NCI-H1048 (cell line): ENCODE measurements at regions not wholly inside any gene's neighbourhood (a gene's known extent, or its start where the extent isn't known, plus 50 kb on each side); places are given as distances from the start of the nearest gene placed in this dataset.
"Not testable (repeated sequence)": the region's sequence is repeated elsewhere in the genome, so short reads cannot be mapped to it uniquely, and the experiment has no call there.

Experiments
- DNase-seq: peaks from one replicate; lab custom pipeline; 2025; lab: John Stamatoyannopoulos, UW

DNA sequence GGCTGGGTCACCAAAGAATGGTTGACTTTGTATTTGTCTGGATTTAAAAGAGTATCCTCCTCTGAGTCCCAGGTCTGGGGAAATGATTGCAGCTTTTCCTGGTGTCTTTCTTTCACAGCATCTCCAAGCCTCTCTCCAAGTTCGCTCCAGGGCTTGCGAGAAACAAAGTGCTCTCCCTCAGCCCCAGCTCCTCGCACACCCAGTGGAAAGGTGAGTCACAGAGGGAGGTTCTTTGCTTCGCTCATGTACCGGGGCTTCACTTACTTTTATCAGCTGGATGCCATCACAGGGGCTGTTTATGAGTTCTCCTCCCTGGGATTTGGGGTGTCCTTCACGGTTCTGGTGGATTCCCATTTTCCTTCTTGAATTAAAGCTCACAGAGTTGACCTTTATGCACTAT, 252.2 kb upstream of the PLPP4 start:
- no peak for DNase-seq

DNA sequence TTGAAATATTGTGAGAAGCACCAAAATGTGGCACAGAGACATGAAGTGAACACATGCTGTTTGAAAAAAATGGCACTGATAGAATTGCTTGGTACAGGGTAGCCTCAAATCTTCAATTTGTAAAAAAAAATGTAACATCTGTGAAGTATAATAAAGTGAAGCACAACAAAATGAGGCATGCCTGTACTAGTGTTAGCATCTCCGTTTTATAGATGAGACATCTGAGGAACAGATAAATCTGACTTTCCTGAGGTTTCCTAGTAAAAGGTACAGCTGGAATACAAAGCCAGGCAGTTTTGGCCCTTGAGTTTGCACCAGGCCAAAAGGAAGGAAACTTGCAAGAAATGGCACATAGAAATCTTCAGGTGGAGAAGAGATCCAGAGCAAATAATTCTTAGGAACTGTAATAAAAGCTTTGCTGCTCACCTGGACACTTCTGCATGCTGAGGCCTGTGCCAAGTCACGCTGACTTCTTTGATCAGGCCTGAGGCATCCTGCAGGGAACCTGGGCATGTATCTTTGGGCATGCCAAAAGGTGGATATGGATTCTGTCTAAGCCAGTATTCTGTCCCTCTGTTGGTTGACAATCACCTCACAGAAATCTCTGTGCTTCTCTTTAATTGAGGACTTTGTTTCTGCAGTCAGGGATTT, 251.5 kb upstream of the PLPP4 start:
- DNase-seq = no peak

DNA sequence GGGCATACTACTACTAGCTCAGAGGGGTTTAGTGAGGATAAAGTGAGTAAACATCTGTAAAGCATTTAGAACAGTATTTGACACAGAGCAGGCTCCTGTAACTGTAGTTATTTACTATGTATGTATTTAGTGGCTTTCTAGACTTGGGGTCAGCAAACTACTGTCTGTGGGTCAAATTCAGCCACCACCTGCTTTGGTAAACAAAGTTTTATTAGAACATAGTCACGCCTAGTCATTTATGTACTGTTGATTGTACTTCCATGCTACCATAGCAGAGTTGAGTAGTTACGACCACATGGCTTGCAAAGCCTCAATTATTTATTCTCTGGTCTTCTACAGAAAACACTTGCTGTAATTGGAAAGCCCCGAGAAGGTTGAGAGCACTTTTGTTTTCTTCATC, 248.5 kb upstream of the PLPP4 start:
- no peak for DNase-seq

DNA sequence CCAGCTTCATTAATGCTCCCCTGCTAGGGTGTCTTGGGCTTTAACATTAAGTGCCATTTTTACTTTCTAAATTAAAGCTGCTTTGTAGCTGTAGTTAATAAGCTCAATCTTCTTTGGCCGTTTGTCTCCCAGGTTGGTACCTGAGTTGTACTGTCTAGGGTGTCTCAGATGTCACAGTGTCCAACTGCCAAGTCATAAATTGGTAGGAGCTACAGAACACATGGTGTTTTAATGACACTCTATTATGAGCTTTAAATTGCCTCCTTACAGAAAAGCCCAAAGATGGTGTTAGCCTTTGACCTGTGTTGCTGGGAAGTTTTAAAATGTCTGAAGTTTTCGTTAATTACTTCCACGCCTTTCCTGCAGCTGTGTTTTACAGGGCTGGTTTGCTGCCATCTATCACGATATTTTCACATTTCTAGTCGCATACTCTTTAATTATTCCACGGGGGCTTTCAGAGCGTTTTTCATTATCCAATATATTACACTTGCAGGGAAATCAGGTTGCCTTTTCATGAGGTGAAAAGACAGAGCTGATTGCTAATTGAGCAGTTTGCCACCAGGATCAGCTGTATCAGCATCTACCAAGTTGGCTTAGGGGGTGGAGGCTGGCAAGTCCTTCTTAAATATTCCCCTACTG, 247.8 kb upstream of the PLPP4 start:
- no peak for DNase-seq

DNA sequence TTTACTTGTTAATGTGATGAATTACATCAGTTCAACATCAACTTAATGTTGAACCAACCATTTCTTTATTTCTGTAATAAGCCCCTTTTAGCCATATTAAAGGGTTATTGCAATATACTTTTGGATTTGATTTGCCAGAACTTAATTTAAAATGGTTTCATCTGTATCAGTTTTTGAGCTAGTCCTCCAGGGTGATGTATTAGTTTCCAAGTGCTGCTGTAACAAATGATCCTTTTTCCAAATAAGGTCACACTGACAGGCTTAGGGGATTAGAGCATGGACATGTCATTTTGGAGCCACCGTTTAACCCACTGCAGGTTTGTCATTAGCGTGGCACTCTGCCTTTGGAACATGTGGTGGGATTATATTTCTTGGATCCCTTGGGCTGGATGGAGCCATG, 244.8 kb upstream of the PLPP4 start:
- no peak for DNase-seq

DNA sequence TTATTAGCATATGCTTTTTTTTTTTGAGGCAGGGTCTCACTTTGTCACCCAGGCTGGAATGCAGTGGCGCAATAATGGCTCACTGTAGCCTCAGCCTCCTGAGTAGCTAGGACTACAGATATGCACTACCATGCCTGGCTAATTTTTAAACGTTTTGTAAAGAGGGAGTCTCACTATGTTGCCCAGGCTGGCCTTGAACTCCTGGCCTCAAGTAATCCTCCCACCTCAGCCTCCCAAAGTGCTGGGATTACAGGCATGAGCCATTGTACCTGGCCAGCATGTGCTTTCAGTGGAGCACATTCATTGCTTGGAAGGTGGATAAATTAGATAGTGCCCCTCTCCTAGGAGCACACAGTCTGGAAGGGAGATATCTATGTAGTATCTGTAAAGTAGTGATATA, 243.7 kb upstream of the PLPP4 start:
- DNase-seq = not testable (repeated sequence)

DNA sequence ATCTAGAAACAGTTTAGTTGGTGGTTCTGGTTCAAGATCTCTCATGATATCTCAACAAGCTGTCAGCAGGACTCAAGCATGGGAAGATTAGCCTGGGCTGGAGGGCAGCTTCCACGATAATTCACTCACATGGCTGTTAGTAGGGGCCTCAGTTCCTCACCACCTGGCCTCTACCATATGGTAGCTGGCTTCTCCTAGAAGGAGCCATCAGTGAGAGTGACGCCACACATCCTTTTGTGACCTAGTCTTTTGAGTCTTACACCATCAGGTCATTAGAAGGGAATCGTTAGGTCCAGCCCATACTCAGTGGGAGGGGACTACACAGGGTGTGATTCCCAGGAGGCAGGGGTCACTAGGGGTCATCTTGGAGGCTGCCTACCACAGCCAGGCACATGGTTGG, 239.3 kb upstream of the PLPP4 start:
- no peak for DNase-seq

DNA sequence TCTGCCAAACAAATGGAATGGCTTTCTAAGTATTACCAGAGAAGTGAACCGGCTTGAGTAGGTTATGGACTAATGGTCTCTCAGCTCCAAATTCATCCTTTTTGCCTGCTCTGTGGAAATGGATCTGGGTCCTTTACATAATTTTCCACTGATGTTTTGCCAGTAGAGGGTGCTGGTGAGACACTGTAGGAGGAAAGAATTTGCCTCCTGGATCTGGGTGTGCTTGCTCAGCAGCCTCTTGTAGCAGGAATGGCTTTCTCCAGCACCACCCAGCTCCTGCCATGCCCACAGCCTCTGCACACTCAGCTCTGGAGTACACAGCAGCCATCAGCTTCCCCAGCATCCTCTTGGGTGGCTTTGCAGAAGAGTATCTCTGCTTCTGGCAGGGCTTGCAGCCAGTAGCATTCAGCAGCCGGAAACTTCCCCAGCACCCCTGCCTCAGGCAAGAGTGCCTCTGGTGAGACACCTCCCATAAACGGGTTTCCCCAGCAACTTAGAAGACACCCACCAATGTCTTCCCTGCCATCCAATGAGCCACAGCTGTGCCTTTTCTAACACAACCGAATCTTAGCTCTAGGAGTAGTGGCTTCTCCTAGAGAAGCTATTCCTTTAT, 235.0 kb upstream of the PLPP4 start:
- DNase-seq = no peak

DNA sequence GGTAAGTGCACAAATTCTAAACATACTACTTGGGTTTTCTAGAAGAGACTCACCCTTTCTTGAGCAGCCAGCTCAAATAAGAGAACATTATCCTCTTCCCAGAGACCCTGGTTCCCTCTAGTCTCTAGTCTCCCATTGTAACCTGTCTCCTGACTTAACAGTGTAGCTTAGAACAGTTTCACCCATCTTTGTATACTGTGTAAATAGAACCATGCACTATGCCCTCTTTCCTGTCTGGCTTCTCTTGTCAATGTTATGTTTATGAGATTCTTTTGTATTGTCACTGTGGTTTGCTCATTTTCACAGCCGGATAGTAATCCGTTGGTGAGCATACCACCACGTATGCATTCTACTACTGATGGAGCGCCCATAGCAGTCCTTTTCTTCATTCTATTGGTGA, 227.4 kb upstream of the PLPP4 start:
- DNase-seq = no peak

DNA sequence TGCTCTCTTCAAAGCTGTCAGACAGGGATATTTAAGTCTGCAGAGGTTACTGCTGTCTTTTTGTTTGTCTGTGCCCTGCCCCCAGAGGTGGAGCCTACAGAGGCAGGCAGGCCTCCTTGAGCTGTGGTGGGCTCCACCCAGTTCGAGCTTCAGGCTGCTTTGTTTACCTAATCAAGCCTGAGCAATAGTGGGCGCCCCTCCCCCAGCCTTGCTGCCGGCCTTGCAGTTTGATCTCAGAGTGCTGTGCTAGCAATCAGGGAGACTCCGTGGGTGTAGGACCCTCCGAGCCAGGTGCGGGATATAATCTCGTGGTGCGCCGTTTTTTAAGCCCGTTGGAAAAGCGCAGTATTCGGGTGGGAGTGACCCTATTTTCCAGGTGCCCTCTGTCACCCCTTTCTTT, 217.3 kb upstream of the PLPP4 start:
- DNase-seq = not testable (repeated sequence)

DNA sequence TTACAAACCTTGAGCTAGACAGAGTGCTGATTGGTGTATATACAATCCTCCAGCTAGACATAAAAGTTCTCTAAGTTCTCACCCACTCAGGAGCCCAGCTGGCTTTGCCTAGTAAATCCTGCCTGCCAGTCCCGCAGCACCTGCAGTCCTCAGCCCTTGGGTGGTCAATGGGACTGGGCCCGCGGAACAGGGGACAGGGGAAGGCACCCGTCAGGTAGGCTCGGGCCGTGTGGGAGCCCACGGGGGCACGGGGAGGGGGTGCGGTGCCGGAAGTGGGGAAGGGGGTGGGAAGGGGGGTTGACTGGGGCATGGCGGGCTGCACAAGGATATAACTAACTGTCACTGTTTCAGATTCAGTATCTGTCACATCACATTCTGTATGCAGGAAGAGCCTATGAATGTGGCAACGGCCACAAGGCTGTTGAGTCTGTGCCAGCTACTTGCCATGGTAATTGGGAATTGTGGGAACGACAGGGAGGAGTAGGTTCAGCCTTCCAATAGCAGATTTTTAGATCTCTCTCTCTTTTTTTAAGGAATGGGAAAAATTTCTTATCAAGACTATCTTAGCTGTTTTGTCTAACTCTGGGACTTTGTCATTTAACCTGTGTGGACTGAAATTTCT, 205.1 kb upstream of the PLPP4 start:
- DNase-seq = no peak

DNA sequence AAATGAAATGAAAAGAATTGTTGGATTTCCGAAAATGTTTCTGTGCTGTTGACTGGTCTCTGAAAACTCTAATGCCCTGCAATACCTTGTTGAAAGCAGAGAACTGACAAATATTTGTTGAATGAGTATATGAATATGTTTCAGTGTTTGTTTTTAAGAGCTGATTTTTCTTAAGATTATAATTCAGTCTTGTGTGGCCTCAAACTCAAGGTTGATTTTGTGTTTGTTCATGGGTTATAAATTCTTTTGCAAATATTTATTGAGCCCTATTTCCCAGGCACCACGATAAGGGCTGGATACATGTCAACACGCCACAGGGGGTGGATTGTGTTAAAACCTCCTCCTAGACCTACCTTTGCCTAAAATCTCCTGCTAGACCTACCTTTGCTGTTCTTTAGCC, 203.9 kb upstream of the PLPP4 start:
- no peak for DNase-seq

DNA sequence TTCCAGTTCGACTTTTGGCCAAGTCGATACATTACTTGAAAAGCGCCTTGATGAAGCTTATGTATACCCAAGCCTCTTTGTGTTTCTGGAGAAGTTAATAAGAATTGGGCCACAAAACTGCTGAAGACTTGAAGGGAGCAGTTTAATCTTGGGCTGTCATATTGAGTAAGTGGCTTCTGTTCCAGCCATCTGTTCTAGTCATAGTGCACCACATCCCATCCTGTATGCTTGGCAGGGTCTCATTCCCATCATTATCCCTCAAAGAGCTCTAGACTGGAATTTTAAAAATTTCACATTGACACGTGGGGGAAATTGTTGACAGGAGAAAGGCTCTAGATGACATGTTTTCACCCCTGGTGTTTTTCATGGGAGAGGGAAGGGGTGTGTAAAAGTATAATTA, 196.6 kb upstream of the PLPP4 start:
- DNase-seq = no peak

DNA sequence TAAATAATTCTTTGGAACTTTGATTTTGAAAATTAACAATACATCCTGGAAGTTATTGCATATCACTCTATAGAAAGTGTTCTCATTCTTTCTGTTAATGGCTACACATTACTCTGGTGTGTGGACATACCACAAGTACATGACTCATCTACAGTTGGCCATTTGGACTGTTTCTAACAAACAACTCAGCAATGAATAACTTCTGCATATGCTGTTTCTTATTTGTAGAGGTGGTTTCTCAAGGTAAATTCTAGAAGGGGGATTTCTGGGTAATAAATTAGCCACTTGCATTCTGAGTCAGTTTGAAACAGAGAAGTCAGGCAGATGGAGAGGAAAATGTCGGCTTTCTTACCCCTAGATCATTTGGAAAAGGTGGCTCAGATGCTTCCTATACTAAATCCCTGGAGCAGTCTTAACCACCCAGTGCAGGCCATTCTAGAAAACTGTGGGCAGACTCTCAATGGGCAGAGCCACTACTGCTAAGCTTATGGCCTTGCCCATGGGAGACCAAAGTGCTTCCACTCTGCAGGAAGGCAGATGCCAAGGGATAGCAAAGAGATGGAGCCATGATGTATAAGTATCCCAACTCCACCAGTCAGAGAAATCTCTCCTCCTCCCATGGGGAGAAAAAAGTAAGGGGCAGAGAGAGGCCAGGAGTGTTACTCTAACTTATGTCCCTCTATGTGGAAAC, 194.0 kb upstream of the PLPP4 start:
- no peak for DNase-seq

DNA sequence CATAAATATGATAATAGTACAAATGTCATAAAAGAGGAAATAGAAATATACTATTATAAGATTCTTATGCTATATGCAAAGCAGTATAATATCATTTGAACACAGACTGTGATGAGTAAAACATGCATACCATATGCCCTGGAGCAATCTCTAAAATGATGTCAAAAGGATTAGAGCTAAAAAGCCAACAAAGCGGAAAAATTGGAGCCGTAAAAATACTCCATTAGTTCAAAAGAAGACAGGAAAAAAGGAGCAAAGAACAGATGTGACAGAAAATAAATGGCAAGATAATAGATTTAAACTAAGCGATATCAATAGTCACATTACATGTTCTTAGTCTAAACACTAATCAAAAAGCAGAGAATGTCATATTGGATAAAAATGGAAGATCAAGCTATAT, 191.0 kb upstream of the PLPP4 start:
- no peak for DNase-seq

DNA sequence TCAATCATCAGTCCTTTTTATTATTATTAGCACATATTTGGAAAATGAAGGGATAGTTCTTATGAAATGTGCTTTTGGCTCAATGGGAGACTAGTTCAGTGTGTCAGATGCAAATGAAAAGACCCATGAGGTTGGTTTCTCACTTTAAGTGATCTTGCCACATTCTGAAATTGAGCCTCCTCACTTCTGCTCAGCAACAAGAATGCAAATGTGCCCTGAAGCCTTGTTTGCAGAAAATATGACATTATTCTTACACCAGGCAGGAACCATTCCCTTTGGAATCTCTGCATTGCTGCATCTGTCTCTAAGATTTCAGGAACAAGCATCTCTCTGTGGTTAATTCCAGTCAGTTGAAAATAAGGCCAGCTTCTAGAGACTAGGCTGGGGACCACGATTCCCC, 186.1 kb upstream of the PLPP4 start:
- no peak for DNase-seq

DNA sequence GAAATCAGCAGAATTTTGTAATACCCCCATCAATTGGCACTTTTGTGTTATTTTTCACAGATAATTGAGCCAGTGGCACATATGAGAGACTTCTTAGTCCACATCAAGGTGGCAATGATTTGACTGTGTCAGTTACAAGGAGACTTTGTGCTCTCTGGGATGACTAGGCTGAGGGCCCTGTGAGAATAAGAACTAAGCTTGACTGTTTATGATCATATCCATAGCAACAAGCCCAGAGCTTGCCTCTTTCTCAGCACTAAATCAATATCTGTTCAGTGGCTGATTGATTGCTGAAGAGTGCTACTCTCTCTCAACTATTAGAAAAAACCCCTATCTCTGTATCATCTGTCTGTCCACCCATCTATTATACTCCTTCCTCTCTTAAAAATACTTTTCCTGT, 185.3 kb upstream of the PLPP4 start:
- no peak for DNase-seq

DNA sequence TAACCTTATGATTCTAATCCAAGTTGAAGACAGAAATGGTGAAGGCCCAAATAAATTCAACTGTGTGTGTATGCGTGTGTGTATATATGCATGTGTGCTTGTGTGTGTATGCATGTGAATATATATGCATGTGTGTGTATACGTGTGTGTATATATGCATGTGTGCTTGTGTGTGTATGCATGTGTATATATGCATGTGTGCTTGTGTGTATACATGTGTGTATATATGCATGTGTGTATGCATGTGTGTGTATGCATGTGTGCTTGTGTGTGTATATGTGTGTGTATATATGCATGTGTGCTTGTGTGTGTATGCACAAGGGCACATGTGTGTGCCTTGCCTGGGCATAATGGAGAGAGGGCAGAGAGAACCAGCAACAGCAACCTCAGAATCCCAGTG, 184.7 kb upstream of the PLPP4 start:
- DNase-seq = no peak

DNA sequence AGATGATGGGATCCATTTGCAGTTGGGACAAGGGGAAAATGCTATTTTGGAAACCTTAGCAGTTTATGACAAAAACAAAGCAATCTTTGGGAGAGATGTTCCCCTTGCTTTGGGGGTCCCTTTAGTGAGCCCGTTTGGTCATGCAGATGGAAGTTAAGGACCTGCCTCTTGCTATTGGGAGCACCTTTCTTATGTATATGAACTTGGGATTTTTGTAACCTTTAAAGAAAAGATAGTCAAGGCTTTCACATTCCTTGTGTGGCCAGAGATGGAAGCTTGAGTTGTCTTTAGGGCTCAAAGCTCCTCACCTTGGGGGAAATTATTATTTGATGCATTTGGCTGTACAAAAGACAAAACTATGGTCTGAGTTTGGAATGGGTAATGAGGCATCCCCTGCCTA, 179.0 kb upstream of the PLPP4 start:
- no peak for DNase-seq

DNA sequence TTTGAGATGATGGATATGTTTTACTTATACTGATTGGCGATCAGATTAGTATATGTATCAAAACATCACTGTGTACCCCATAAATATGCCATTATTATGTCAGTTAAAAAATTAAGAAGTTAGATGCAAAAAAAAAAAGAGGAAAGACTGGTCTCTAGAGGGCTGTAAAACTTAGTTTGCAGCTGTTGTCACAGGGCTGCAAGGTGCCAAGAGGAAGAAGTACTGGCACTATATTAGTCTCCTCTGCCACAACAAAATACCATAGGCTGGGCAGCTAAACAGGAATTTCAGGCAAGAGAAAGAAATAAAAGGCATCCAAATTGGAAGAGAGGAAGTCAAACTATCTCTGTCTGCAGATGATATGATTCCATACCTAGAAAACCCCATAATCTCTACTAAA, 177.8 kb upstream of the PLPP4 start:
- no peak for DNase-seq

DNA sequence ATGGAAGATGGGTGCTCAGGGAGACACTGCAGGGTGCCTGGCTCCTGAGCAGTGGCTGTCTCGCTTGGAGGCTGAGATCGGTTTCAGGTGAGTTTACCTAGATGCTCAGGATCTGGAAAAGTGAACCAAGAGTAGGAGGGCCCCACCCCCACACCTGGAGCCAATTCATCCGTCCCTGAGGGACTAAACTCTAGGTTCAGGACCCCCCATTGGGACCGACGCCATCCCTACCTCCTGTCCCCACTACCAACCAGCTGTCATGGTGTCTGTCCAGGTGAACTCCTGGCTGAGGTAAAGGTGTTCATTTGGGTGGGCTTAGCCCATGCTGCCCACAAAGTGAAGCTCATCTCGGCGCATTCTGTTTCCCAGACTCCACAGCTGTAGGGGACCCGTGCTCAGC, 174.6 kb upstream of the PLPP4 start:
- no peak for DNase-seq

DNA sequence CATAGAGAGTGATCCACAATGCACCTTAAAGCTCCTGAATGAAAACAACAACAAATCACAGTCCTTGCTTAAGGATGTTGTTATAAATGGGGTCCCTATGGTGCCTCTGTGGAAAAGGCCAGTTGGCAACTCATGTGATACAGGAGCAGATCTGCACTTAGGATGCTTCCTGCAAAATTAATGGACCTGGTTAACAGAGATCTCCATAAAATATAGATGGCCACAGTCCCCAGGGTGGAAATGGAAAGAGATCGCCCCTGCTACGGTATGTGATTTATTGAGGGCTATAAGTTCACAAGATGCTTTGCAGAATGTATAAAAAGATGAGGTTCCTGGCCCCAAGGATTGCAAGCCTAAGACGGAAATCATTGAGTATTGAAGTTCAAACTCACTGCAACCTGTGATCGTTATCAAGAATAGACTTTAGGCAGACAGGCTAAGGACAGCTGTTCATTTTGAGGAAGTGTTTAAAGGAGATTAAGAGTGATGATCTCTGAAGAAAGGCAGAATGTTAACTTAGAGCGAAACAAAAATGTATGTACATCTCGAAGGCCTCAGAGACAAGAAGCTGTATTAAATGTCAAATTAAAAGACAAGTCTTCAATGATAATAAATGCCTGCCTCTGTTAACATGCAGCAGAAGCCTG, 174.1 kb upstream of the PLPP4 start:
- DNase-seq = no peak
